Cardiac fibroblast (primary cell): ENCODE measurements at regions not wholly inside any gene's neighbourhood (a gene's known extent, or its start where the extent isn't known, plus 50 kb on each side); places are given as distances from the start of the nearest gene placed in this dataset.

Source experiments
- DNase-seq, 2 donors: peaks; one replicate each; pipeline versions ENCODE4 v3.0.0 to v3.0.0-alpha.2; 2010; ENCODE audit warnings: low read depth in 2 of 2
- H3K4me3 ChIP-seq, 2 donors: replicated peaks in 1 of 2; 1 replicate in 1 of 2; 2 replicates in 1 of 2; pipeline ENCODE4 v1.5.1; 2011; ENCODE audit warnings: low read depth in 2 of 2, low read length in 2 of 2, mild to moderate bottlenecking in 2 of 2, moderate library complexity in 1 of 2
- TF ChIP-seq, protein P1 (sequence below): IDR thresholded peaks from one replicate; pipeline ENCODE4 v1.5.1; 2011; ENCODE audit warnings: low read depth, mild to moderate bottlenecking, low read length, inconsistent platforms

DNA sequence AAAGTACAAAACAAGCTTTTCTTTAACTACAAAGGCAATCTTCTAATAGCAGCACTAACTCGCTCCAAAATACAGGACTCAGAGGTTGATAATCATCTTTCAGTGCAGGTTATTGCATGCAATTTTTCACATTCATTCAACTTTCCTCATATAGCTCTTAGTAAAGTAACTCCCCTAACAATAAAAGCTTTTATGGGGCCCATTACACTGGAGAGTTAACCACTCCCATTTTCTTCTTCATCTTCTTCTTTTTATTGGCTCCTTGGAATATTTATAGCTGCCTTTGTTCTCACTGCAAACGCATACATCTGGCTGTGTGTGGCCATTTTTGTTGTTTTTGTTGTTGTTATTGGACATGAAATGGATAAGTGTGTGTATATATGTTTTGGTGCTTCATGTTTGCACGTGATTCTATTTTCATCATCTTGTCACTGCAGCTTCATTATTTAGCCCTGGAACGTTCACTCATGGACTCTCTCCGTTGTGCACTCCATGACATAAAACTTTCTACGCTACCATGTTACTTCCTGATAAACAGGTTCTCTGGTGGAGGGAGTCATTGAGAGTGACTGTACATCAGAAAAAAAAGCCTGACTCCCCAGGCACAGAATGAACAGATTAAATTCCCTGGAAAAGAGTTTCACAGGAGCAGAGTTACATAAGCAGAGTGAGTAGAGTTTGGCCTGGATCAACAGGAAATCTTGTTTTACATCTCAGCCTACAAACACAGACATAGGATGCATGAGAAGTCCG is 236.4 kb upstream of the SP4 start:
- H3K4me3 ChIP-seq, result no peak overlapping the region
- no peak for DNase-seq
- TF ChIP-seq, protein P1, sequence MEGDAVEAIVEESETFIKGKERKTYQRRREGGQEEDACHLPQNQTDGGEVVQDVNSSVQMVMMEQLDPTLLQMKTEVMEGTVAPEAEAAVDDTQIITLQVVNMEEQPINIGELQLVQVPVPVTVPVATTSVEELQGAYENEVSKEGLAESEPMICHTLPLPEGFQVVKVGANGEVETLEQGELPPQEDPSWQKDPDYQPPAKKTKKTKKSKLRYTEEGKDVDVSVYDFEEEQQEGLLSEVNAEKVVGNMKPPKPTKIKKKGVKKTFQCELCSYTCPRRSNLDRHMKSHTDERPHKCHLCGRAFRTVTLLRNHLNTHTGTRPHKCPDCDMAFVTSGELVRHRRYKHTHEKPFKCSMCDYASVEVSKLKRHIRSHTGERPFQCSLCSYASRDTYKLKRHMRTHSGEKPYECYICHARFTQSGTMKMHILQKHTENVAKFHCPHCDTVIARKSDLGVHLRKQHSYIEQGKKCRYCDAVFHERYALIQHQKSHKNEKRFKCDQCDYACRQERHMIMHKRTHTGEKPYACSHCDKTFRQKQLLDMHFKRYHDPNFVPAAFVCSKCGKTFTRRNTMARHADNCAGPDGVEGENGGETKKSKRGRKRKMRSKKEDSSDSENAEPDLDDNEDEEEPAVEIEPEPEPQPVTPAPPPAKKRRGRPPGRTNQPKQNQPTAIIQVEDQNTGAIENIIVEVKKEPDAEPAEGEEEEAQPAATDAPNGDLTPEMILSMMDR, result no peak

DNA sequence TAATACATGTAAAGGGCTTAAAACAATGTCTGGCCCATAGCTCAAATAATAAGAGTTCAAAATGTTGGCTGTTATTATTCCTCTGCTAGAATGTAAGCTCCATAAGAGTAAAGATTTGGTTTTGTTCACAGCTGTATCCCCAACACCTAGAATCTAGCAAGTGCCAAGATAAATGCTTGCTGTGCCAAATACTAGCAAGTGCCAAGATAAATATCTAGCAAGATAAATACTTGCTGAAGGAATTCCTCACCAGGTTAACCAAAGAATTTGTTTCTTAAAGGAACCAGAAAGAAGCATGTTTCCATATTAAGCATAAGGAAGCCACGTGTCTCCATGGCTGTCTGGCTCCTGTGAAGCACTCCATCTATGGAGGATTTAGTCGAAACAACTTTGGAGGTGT is 235.2 kb upstream of the SP4 start:
- TF ChIP-seq, protein P1, result no peak
- no peak overlapping the region for H3K4me3 ChIP-seq
- no peak for DNase-seq

DNA sequence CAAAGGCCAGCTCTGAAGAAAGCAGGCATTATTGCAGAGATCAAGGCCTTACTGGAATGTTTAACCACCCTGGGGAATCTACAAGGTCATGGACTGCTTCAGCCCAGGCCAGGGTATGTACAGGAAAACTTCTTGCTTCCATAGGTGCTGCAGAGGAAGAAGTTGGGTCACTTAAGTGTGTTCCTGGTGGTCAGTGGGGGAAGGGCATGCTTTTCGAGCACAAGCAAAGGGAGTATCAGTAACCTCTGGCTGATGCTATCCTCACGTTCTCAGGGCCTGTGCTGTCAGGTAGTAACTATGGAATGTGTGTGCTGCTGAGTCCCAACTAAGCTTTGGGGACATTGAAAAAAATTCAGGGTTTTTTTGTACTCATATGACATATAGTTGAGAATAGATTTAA is 234.0 kb upstream of the SP4 start:
- TF ChIP-seq, protein P1, result no peak
- DNase-seq, result no peak
- H3K4me3 ChIP-seq, result no peak overlapping the region

DNA sequence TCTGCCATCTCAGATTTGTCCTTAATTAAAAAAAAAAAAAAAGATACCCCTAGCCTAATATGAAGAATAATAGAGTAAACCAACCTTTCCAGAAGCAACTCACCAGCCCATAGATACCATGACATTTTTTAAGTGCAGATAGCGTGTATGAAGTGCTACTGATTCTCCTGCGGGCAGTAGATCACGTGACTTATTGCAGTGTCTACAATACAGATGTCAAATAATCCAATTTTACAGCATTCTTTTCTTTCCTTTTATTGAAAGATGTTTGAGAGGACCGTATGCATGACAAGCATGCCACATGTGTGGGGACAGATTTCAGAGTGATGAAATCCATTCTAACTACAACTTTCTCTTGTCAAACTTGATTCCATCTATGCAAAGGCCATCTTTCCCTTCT is 232.9 kb upstream of the SP4 start:
- H3K4me3 ChIP-seq, result no peak overlapping the region
- TF ChIP-seq, protein P1, result no peak
- DNase-seq, result no peak

DNA sequence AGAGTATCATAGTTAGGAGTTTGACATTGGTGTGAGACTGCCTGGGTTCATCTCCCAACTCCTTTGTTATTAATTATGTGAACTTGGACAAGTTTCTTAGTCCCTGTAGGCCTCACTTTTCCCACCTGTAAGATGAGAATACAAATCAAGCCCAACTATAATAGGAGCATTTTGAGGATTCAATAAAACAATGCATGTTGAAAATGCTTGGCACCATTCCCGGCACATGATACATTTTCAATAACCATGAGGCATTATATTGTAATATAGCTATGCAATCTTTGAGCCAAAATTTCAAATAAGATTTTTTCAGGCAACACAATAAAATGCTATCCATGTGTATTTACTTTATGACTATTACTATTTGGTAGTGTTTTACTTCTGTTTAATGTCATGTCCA is 229.0 kb upstream of the SP4 start:
- TF ChIP-seq, protein P1, result no peak
- DNase-seq, result no peak
- no peak overlapping the region for H3K4me3 ChIP-seq

DNA sequence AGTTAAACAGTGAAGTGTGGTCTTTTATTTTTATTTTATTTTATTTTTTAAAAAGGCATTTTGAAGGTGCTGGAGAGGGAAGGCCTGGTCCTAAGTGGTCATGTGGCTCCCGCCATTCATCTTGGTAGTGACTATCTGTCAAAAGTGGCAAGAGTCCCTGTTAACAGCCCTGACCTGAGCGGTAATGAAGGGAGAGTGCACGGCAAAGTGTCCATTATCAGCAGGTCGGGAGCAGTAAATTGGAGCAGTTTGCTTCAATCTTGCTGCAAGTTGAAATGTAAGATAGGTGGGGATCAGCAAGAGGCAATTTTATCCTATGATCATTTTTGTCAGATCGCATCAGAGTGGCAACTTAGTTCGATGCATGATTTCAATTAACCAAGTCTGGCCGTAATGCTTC is 227.4 kb upstream of the SP4 start:
- DNase-seq, result no peak
- no peak overlapping the region for H3K4me3 ChIP-seq
- TF ChIP-seq, protein P1, result no peak

DNA sequence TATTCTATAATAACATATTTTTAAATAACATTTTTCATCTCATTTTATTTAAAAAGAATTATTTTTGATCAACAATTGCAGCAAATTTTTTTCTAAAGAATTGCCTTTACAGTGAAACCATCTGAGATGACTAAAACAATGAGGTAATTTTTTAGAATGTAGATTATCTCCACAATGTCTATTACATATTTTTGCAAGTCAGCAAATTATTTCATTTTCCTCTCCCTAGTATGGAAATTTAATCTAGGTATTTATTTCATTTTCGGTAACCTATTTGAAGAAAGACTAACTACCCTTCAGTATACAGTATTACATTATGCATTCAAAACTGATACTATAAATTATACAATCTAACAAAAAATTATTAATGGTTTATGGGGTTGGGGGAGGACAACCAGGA is 213.2 kb upstream of the SP4 start:
- TF ChIP-seq, protein P1, result no peak
- no peak for DNase-seq
- H3K4me3 ChIP-seq, result no peak overlapping the region
